HepG2 (cell line): ENCODE measurements at regions not wholly inside any gene's neighbourhood (a gene's known extent, or its start where the extent isn't known, plus 50 kb on each side); places are given as distances from the start of the nearest gene placed in this dataset.

Source experiments
- ATAD3A ChIP-seq: sonication (generic); formaldehyde crosslinking; IDR thresholded peaks from 2 replicates; pipeline ENCODE4 v1.4.0; 2020; ENCODE audit warnings: missing genetic modification reagents
- ETS1 ChIP-seq: sonication (generic); formaldehyde crosslinking; IDR thresholded peaks from 2 replicates; pipeline ENCODE4 v1.4.0; 2020; ENCODE audit warnings: missing genetic modification reagents
- FOXK2 ChIP-seq: fragments of 450-650 bp; IDR thresholded peaks from 2 replicates; pipeline ENCODE4 v1.6.1; 2016
- MXI1 ChIP-seq: IDR thresholded peaks from 3 replicates; pipeline ENCODE4 v1.6.1; 2012; ENCODE audit warnings: low read depth, low read length, inconsistent platforms, borderline replicate concordance
- NCOA1 ChIP-seq: sonication (generic); formaldehyde crosslinking; IDR thresholded peaks from 2 replicates; pipeline ENCODE4 v1.9.0; 2021; ENCODE audit warnings: missing genetic modification reagents
- ONECUT2 ChIP-seq: sonication (generic); formaldehyde crosslinking; IDR thresholded peaks from 2 replicates; pipeline ENCODE4 v1.4.0; 2020; ENCODE audit warnings: missing genetic modification reagents
- POLR2G ChIP-seq: fragments of 200-400 bp; formaldehyde crosslinking; IDR thresholded peaks from 2 replicates; pipeline ENCODE4 v1.6.1; 2018; ENCODE audit warnings: mild to moderate bottlenecking, low read depth, low read length, moderate library complexity
- RBAK ChIP-seq: sonication (generic); formaldehyde crosslinking; IDR thresholded peaks from 2 replicates; pipeline ENCODE4 v1.5.1; 2020; ENCODE audit warnings: mild to moderate bottlenecking, missing genetic modification reagents
- SKI ChIP-seq: fragments of 450-650 bp; IDR thresholded peaks from one replicate; pipeline ENCODE4 v1.6.1; 2018; ENCODE audit warnings: mild to moderate bottlenecking; ENCODE audit not compliant: partially characterized antibody
- SMAD3 ChIP-seq: sonication (generic); formaldehyde crosslinking; IDR thresholded peaks from 2 replicates; pipeline ENCODE4 v1.4.0; 2020; ENCODE audit warnings: missing genetic modification reagents
- SMAD9 ChIP-seq: sonication (generic); formaldehyde crosslinking; IDR thresholded peaks from 2 replicates; pipeline ENCODE4 v1.5.1; 2020; ENCODE audit warnings: mild to moderate bottlenecking, missing genetic modification reagents
- SOX13 ChIP-seq, 3 experiments: fragments of 450-650 bp in 1 of 3; sonication (generic) in 1 of 3; formaldehyde crosslinking in 1 of 3; IDR thresholded peaks in 2 of 3; conservative IDR thresholded peaks in 1 of 3; 2 replicates each; pipeline versions ENCODE4 v1.5.0 to v1.6.1; 2016 to 2020; ENCODE audit warnings: antibody characterized with exemption in 1 of 3, mild to moderate bottlenecking in 1 of 3, missing compliant biosample characterization in 1 of 3, missing genetic modification reagents in 1 of 3, moderate library complexity in 1 of 3
- SOX5 ChIP-seq: IDR thresholded peaks from 2 replicates; pipeline ENCODE4 v1.6.1; 2016; ENCODE audit warnings: borderline replicate concordance
- SRF ChIP-seq: IDR thresholded peaks from 2 replicates; pipeline ENCODE4 v1.6.1; 2011; ENCODE audit warnings: mild to moderate bottlenecking, low read depth, low read length, moderate library complexity
- SRSF9 ChIP-seq: fragments of 200-400 bp; formaldehyde crosslinking; IDR thresholded peaks from 2 replicates; pipeline ENCODE4 v1.6.1; 2018; ENCODE audit warnings: borderline replicate concordance, mild to moderate bottlenecking, low read depth, low read length; ENCODE audit not compliant: insufficient read depth, poor library complexity, severe bottlenecking
- TAF15 ChIP-seq: fragments of 200-400 bp; formaldehyde crosslinking; IDR thresholded peaks from one replicate; pipeline ENCODE4 v1.6.1; 2018; ENCODE audit warnings: mild to moderate bottlenecking, low read depth, low read length; ENCODE audit not compliant: poor library complexity, severe bottlenecking
- TARDBP ChIP-seq: sonication (generic); formaldehyde crosslinking; IDR thresholded peaks from 2 replicates; pipeline ENCODE4 v1.8.0; 2022; ENCODE audit warnings: mild to moderate bottlenecking, missing genetic modification reagents
- ZNF362 ChIP-seq: sonication (generic); formaldehyde crosslinking; IDR thresholded peaks from 2 replicates; pipeline ENCODE4 v1.4.0; 2020; ENCODE audit warnings: missing genetic modification reagents, mild to moderate bottlenecking, borderline replicate concordance
- ZNF629 ChIP-seq: sonication (generic); formaldehyde crosslinking; conservative IDR thresholded peaks from 2 replicates; pipeline ENCODE4 v1.5.0; 2020; ENCODE audit warnings: missing genetic modification reagents
- ZNF75D ChIP-seq: sonication (generic); formaldehyde crosslinking; IDR thresholded peaks from 2 replicates; pipeline ENCODE4 v1.8.1; 2023; ENCODE audit warnings: missing genetic modification reagents, mild to moderate bottlenecking, borderline replicate concordance
- ZNF780A ChIP-seq: sonication (generic); formaldehyde crosslinking; IDR thresholded peaks from 2 replicates; pipeline ENCODE4 v1.8.0; 2022; ENCODE audit warnings: mild to moderate bottlenecking, missing genetic modification reagents, moderate library complexity
- ZSCAN31 ChIP-seq: sonication (generic); formaldehyde crosslinking; IDR thresholded peaks from 2 replicates; pipeline ENCODE4 v1.5.0; 2020; ENCODE audit warnings: low read depth, mild to moderate bottlenecking, missing genetic modification reagents
- TF ChIP-seq, protein P1 (sequence below): sonication (generic); formaldehyde crosslinking; IDR thresholded peaks from 2 replicates; pipeline ENCODE4 v1.4.0; 2020; ENCODE audit warnings: missing genetic modification reagents
- TF ChIP-seq, protein P2 (sequence below): sonication (generic); formaldehyde crosslinking; conservative IDR thresholded peaks from 2 replicates; pipeline ENCODE4 v1.4.0; 2020; ENCODE audit warnings: mild to moderate bottlenecking, missing genetic modification reagents, moderate library complexity

GRCh38 chr1:94698759-94699502 is 121.2 kb upstream of the SLC44A3 start (continued):
- TF ChIP-seq SOX13 (IDR thresholded peaks at IDR 0.05) = peak; percentile 38; the same call in 1 of the 2 replicates
- TF ChIP-seq SOX13 (CRISPR knock-in tag; conservative IDR thresholded peaks at IDR 0.05 in 1 of 2, IDR thresholded peaks at IDR 0.05 in 1 of 2) = peak in 1 of 2 experiments; percentile 73; a peak in 2 of 4 replicates
- TF ChIP-seq NCOA1 (CRISPR knock-in tag) = 0 out of 2 replicates have a peak, but pooled peaks have one; percentile 49
- no peak for TF ChIP-seq SRSF9
- TF ChIP-seq SMAD9 (CRISPR knock-in tag) = no peak
- no peak for TF ChIP-seq ZNF75D (CRISPR knock-in tag)
- TF ChIP-seq TARDBP = peak; percentile 60; the same call in 1 of the 2 replicates
- no peak for TF ChIP-seq ZNF362
- TF ChIP-seq SOX5 (CRISPR knock-in tag) = peak; percentile 72
- TF ChIP-seq TAF15 = no peak
- TF ChIP-seq FOXK2 = no peak
- 0 out of 2 replicates have a peak, but pooled peaks have one; percentile 19 for TF ChIP-seq ONECUT2 (CRISPR knock-in tag)
- no peak for TF ChIP-seq MXI1
- TF ChIP-seq, protein P1, sequence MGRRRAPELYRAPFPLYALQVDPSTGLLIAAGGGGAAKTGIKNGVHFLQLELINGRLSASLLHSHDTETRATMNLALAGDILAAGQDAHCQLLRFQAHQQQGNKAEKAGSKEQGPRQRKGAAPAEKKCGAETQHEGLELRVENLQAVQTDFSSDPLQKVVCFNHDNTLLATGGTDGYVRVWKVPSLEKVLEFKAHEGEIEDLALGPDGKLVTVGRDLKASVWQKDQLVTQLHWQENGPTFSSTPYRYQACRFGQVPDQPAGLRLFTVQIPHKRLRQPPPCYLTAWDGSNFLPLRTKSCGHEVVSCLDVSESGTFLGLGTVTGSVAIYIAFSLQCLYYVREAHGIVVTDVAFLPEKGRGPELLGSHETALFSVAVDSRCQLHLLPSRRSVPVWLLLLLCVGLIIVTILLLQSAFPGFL (CRISPR knock-in tag) = no peak
- TF ChIP-seq ATAD3A (CRISPR knock-in tag) = no peak
- no peak for TF ChIP-seq ETS1 (CRISPR knock-in tag)
- no peak for TF ChIP-seq ZNF780A (CRISPR knock-in tag)
- no peak for TF ChIP-seq POLR2G
- TF ChIP-seq SRF = no peak
- no peak for TF ChIP-seq RBAK (CRISPR knock-in tag)
- no peak for TF ChIP-seq ZSCAN31 (CRISPR knock-in tag)
- peak; percentile 50; the same call in 1 of the 2 replicates for TF ChIP-seq ZNF629 (CRISPR knock-in tag)
- no peak for TF ChIP-seq SMAD3 (CRISPR knock-in tag)
- TF ChIP-seq, protein P2, sequence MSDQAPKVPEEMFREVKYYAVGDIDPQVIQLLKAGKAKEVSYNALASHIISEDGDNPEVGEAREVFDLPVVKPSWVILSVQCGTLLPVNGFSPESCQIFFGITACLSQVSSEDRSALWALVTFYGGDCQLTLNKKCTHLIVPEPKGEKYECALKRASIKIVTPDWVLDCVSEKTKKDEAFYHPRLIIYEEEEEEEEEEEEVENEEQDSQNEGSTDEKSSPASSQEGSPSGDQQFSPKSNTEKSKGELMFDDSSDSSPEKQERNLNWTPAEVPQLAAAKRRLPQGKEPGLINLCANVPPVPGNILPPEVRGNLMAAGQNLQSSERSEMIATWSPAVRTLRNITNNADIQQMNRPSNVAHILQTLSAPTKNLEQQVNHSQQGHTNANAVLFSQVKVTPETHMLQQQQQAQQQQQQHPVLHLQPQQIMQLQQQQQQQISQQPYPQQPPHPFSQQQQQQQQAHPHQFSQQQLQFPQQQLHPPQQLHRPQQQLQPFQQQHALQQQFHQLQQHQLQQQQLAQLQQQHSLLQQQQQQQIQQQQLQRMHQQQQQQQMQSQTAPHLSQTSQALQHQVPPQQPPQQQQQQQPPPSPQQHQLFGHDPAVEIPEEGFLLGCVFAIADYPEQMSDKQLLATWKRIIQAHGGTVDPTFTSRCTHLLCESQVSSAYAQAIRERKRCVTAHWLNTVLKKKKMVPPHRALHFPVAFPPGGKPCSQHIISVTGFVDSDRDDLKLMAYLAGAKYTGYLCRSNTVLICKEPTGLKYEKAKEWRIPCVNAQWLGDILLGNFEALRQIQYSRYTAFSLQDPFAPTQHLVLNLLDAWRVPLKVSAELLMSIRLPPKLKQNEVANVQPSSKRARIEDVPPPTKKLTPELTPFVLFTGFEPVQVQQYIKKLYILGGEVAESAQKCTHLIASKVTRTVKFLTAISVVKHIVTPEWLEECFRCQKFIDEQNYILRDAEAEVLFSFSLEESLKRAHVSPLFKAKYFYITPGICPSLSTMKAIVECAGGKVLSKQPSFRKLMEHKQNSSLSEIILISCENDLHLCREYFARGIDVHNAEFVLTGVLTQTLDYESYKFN (CRISPR knock-in tag) = peak; percentile 84
- TF ChIP-seq SKI = no peak
